ENCODE measurements at regions not wholly inside any gene's neighbourhood (a gene's known extent, or its start where the extent isn't known, plus 50 kb on each side); places are given as distances from the start of the nearest gene placed in this dataset.

GRCh38 chr11:19398273-19398672, 157.5 kb upstream of the E2F8 start:
- DNase-seq (ENCODE audit: low spot score): no peak
- Histone ChIP-seq H3K4me1 (ENCODE audit: insufficient read depth) (no peaks in the 10 kb centered on the region), H3K36me3 (ENCODE audit: insufficient read depth) (no peaks in the 10 kb centered on the region), H4K20me1 (replicated peaks; ENCODE audit: insufficient read depth) (no peaks in the 10 kb centered on the region), H2AFZ (no peak overlapping the region), H3K9me2 (ENCODE audit: insufficient read depth) (peaks cover 11% of the 10 kb centered on the region; the same call in 1 of the 2 replicates), H3K27ac (ENCODE audit: low read depth) (no peak overlapping the region), H3K4me2 (no peak overlapping the region), H3K79me2 (replicated peaks; ENCODE audit: insufficient read depth) (no peaks in the 10 kb centered on the region), H3K27me3 (ENCODE audit: insufficient read depth) (no peaks in the 10 kb centered on the region), H3F3A (replicated peaks; ENCODE audit: low read depth) (no peaks in the 10 kb centered on the region), H3K4me3 (no peak overlapping the region)
- TF ChIP-seq, protein P1, sequence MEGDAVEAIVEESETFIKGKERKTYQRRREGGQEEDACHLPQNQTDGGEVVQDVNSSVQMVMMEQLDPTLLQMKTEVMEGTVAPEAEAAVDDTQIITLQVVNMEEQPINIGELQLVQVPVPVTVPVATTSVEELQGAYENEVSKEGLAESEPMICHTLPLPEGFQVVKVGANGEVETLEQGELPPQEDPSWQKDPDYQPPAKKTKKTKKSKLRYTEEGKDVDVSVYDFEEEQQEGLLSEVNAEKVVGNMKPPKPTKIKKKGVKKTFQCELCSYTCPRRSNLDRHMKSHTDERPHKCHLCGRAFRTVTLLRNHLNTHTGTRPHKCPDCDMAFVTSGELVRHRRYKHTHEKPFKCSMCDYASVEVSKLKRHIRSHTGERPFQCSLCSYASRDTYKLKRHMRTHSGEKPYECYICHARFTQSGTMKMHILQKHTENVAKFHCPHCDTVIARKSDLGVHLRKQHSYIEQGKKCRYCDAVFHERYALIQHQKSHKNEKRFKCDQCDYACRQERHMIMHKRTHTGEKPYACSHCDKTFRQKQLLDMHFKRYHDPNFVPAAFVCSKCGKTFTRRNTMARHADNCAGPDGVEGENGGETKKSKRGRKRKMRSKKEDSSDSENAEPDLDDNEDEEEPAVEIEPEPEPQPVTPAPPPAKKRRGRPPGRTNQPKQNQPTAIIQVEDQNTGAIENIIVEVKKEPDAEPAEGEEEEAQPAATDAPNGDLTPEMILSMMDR (conservative IDR thresholded peaks at IDR 0.05; ENCODE audit: low read depth in 2 of 2): no peak
- TF ChIP-seq NANOG (IDR thresholded peaks at IDR 0.05; ENCODE audit: borderline replicate concordance) (no peak), EZH2 (IDR thresholded peaks at IDR 0.05; ENCODE audit: low read depth, unreplicated experiment) (no peak), JUNB (IDR thresholded peaks at IDR 0.05; ENCODE audit: unreplicated experiment) (no peak), ZNF331 (CRISPR knock-in tag; IDR thresholded peaks at IDR 0.05; ENCODE audit: low read depth) (no peak), POLR2AphosphoS5 (IDR thresholded peaks at IDR 0.05; ENCODE audit: low read depth) (no peak), ZNF114 (CRISPR knock-in tag; IDR thresholded peaks at IDR 0.05) (no peak), STAT1 (IDR thresholded peaks at IDR 0.05; ENCODE audit: unreplicated experiment) (no peak), EZH2phosphoT487 (IDR thresholded peaks at IDR 0.05; ENCODE audit: unreplicated experiment) (no peak)
- TF ChIP-seq, protein P2, sequence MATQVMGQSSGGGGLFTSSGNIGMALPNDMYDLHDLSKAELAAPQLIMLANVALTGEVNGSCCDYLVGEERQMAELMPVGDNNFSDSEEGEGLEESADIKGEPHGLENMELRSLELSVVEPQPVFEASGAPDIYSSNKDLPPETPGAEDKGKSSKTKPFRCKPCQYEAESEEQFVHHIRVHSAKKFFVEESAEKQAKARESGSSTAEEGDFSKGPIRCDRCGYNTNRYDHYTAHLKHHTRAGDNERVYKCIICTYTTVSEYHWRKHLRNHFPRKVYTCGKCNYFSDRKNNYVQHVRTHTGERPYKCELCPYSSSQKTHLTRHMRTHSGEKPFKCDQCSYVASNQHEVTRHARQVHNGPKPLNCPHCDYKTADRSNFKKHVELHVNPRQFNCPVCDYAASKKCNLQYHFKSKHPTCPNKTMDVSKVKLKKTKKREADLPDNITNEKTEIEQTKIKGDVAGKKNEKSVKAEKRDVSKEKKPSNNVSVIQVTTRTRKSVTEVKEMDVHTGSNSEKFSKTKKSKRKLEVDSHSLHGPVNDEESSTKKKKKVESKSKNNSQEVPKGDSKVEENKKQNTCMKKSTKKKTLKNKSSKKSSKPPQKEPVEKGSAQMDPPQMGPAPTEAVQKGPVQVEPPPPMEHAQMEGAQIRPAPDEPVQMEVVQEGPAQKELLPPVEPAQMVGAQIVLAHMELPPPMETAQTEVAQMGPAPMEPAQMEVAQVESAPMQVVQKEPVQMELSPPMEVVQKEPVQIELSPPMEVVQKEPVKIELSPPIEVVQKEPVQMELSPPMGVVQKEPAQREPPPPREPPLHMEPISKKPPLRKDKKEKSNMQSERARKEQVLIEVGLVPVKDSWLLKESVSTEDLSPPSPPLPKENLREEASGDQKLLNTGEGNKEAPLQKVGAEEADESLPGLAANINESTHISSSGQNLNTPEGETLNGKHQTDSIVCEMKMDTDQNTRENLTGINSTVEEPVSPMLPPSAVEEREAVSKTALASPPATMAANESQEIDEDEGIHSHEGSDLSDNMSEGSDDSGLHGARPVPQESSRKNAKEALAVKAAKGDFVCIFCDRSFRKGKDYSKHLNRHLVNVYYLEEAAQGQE (IDR thresholded peaks at IDR 0.05; ENCODE audit: unreplicated experiment): no peak
- TF ChIP-seq, protein P3, sequence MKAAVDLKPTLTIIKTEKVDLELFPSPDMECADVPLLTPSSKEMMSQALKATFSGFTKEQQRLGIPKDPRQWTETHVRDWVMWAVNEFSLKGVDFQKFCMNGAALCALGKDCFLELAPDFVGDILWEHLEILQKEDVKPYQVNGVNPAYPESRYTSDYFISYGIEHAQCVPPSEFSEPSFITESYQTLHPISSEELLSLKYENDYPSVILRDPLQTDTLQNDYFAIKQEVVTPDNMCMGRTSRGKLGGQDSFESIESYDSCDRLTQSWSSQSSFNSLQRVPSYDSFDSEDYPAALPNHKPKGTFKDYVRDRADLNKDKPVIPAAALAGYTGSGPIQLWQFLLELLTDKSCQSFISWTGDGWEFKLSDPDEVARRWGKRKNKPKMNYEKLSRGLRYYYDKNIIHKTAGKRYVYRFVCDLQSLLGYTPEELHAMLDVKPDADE (IDR thresholded peaks at IDR 0.05): no peak
- TF ChIP-seq, protein P4, sequence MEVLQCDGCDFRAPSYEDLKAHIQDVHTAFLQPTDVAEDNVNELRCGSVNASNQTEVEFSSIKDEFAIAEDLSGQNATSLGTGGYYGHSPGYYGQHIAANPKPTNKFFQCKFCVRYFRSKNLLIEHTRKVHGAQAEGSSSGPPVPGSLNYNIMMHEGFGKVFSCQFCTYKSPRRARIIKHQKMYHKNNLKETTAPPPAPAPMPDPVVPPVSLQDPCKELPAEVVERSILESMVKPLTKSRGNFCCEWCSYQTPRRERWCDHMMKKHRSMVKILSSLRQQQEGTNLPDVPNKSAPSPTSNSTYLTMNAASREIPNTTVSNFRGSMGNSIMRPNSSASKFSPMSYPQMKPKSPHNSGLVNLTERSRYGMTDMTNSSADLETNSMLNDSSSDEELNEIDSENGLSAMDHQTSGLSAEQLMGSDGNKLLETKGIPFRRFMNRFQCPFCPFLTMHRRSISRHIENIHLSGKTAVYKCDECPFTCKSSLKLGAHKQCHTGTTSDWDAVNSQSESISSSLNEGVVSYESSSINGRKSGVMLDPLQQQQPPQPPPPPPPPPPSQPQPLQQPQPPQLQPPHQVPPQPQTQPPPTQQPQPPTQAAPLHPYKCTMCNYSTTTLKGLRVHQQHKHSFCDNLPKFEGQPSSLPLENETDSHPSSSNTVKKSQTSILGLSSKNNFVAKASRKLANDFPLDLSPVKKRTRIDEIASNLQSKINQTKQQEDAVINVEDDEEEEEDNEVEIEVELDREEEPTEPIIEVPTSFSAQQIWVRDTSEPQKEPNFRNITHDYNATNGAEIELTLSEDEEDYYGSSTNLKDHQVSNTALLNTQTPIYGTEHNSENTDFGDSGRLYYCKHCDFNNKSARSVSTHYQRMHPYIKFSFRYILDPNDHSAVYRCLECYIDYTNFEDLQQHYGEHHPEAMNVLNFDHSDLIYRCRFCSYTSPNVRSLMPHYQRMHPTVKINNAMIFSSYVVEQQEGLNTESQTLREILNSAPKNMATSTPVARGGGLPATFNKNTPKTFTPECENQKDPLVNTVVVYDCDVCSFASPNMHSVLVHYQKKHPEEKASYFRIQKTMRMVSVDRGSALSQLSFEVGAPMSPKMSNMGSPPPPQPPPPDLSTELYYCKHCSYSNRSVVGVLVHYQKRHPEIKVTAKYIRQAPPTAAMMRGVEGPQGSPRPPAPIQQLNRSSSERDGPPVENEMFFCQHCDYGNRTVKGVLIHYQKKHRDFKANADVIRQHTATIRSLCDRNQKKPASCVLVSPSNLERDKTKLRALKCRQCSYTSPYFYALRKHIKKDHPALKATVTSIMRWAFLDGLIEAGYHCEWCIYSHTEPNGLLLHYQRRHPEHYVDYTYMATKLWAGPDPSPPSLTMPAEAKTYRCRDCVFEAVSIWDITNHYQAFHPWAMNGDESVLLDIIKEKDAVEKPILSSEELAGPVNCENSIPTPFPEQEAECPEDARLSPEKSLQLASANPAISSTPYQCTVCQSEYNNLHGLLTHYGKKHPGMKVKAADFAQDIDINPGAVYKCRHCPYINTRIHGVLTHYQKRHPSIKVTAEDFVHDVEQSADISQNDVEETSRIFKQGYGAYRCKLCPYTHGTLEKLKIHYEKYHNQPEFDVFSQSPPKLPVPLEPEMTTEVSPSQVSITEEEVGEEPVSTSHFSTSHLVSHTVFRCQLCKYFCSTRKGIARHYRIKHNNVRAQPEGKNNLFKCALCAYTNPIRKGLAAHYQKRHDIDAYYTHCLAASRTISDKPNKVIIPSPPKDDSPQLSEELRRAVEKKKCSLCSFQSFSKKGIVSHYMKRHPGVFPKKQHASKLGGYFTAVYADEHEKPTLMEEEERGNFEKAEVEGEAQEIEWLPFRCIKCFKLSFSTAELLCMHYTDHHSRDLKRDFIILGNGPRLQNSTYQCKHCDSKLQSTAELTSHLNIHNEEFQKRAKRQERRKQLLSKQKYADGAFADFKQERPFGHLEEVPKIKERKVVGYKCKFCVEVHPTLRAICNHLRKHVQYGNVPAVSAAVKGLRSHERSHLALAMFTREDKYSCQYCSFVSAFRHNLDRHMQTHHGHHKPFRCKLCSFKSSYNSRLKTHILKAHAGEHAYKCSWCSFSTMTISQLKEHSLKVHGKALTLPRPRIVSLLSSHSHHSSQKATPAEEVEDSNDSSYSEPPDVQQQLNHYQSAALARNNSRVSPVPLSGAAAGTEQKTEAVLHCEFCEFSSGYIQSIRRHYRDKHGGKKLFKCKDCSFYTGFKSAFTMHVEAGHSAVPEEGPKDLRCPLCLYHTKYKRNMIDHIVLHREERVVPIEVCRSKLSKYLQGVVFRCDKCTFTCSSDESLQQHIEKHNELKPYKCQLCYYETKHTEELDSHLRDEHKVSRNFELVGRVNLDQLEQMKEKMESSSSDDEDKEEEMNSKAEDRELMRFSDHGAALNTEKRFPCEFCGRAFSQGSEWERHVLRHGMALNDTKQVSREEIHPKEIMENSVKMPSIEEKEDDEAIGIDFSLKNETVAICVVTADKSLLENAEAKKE (CRISPR knock-in tag; IDR thresholded peaks at IDR 0.05): no peak
- Mint-ChIP-seq H3K27me3 (ENCODE audit: insufficient read depth, low read depth, poor library complexity) (peaks cover 4% of the 10 kb centered on the region), H3K36me3 (ENCODE audit: low read depth) (no peaks in the 10 kb centered on the region), H3K27ac (no peak overlapping the region), H3K9me3 (no peaks in the 10 kb centered on the region), H3K4me3 (no peak overlapping the region), H3K4me1 (peaks cover 14% of the 10 kb centered on the region; the same call in 2 of the 3 replicates)
- no peak for ATAC-seq
